GM12878 (cell line): ENCODE measurements at regions not wholly inside any gene's neighbourhood (a gene's known extent, or its start where the extent isn't known, plus 50 kb on each side); places are given as distances from the start of the nearest gene placed in this dataset.

Experiments used
- ATAC-seq: fragments of 200-7000 bp; cut with Tn5 transposase; 3 replicates; pipeline ENCODE4 v1.9.1; 2020; ENCODE audit warnings: mild to moderate bottlenecking, moderate library complexity
- BruUV-seq: library from RNA; stranded (reverse); fragments of 400-500 nt; replicated peaks from 2 replicates; lab custom pipeline; 2021; lab: Mats Ljungman, UMichigan
- CTCF ChIA-PET: fragments of 300-600 bp; sonication (Branson Sonifier 250); formaldehyde crosslinking; extraction: SDS; loops from one replicate; lab custom pipeline; 2021; ENCODE audit warnings: inconsistent platforms; lab: Yijun Ruan, JAX
- POLR2A ChIA-PET: fragments of 350-600 bp; formaldehyde crosslinking; extraction: SDS; loops from one replicate; lab custom pipeline; 2021; ENCODE audit warnings: inconsistent platforms; lab: Charles Lee
- RAD21 ChIA-PET: fragments of 300-600 bp; sonication (Branson Sonifier 250); formaldehyde crosslinking; loops from one replicate; lab custom pipeline; 2023; ENCODE audit warnings: antibody characterized with exemption; ENCODE audit not compliant: unreplicated experiment; lab: Charles Lee
- SMC1A ChIA-PET: fragments of 300-600 bp; sonication (Branson Sonifier 250); formaldehyde crosslinking; loops from one replicate; lab custom pipeline; 2023; ENCODE audit not compliant: unreplicated experiment, uncharacterized antibody; lab: Charles Lee
- DNase-seq: peaks from one replicate; pipeline ENCODE4 v3.0.0-alpha.2; 2011; ENCODE audit warnings: low read depth, low spot score
- FAIRE-seq: peaks from 3 replicates; lab custom pipeline; 2011; peaks lifted over from hg19 to GRCh38; lab: Jason Lieb, UNC
- H2AFZ ChIP-seq: 2 replicates; pipeline ENCODE4 v1.6.0; 2011; ENCODE audit warnings: low read depth, low read length, control low read depth; ENCODE audit not compliant: control insufficient read depth
- H3K27ac ChIP-seq: 2 replicates; pipeline ENCODE4 v1.5.1; 2011; ENCODE audit warnings: control low read depth; ENCODE audit not compliant: control insufficient read depth, insufficient read depth
- H3K27me3 ChIP-seq, 2 experiments: replicated peaks in 1 of 2; 2 replicates each; pipeline versions ENCODE4 v1.6.0 to v1.6.1; 2011; ENCODE audit warnings: low read length in 1 of 2; ENCODE audit not compliant: control insufficient read depth in 2 of 2, insufficient read depth in 2 of 2
- H3K36me3 ChIP-seq, 2 experiments: 2 replicates each; pipeline ENCODE4 v1.5.1; 2011; ENCODE audit warnings: low read length in 1 of 2; ENCODE audit not compliant: control insufficient read depth in 2 of 2, insufficient read depth in 2 of 2
- H3K4me1 ChIP-seq: 2 replicates; pipeline ENCODE4 v1.6.1; 2011; ENCODE audit warnings: mild to moderate bottlenecking, low read length, moderate library complexity, mixed read lengths; ENCODE audit not compliant: control insufficient read depth, insufficient read depth
- H3K4me2 ChIP-seq: 2 replicates; pipeline ENCODE4 v1.6.0; 2011; ENCODE audit warnings: control low read depth; ENCODE audit not compliant: control insufficient read depth, insufficient read depth
- H3K4me3 ChIP-seq: fragments of 200-600 bp; sonication (generic); 2 replicates; pipeline ENCODE4 v1.5.1; 2016
- H3K79me2 ChIP-seq: 2 replicates; pipeline ENCODE4 v1.6.0; 2011; ENCODE audit warnings: low read length; ENCODE audit not compliant: control insufficient read depth, insufficient read depth
- H3K9ac ChIP-seq: 2 replicates; pipeline ENCODE4 v1.8.0; 2011; ENCODE audit warnings: low read length, control low read depth, mixed read lengths; ENCODE audit not compliant: control insufficient read depth, insufficient read depth
- H3K9me3 ChIP-seq: replicated peaks from 3 replicates; pipeline ENCODE4 v1.5.1; 2011; ENCODE audit warnings: mild to moderate bottlenecking, low read length; ENCODE audit not compliant: control insufficient read depth, insufficient read depth
- H4K20me1 ChIP-seq: 2 replicates; pipeline ENCODE4 v1.6.0; 2011; ENCODE audit not compliant: control insufficient read depth, insufficient read depth
- BCL11A ChIP-seq: IDR thresholded peaks from 2 replicates; pipeline ENCODE4 v1.6.1; 2011; ENCODE audit warnings: low read depth, low read length
- CREM ChIP-seq: IDR thresholded peaks from 2 replicates; pipeline ENCODE4 v1.6.1; 2014; ENCODE audit warnings: antibody characterized with exemption, low read depth
- EGR1 ChIP-seq, 2 experiments: IDR thresholded peaks; 1 replicate in 1 of 2; 2 replicates in 1 of 2; pipeline ENCODE4 v1.6.1; 2011 to 2012; ENCODE audit warnings: low read depth in 2 of 2, low read length in 2 of 2, borderline replicate concordance in 1 of 2, mild to moderate bottlenecking in 1 of 2, moderate library complexity in 1 of 2
- HDAC2 ChIP-seq: fragments of 200-600 bp; sonication (generic); IDR thresholded peaks from 2 replicates; pipeline ENCODE4 v1.6.1; 2017
- IKZF1 ChIP-seq: fragments of 450-650 bp; conservative IDR thresholded peaks from 2 replicates; pipeline ENCODE4 v1.6.1; 2017; ENCODE audit warnings: antibody characterized with exemption, mild to moderate bottlenecking
- LARP7 ChIP-seq: fragments of 450-650 bp; IDR thresholded peaks from 2 replicates; pipeline ENCODE4 v1.6.1; 2017; ENCODE audit warnings: mild to moderate bottlenecking
- MYB ChIP-seq: fragments of 150-350 bp; IDR thresholded peaks from 2 replicates; pipeline ENCODE4 v1.6.1; 2014; ENCODE audit warnings: mild to moderate bottlenecking, low read depth, low read length, borderline replicate concordance
- NFYA ChIP-seq: IDR thresholded peaks from 2 replicates; pipeline ENCODE4 v1.6.1; 2011; ENCODE audit warnings: low read depth, mild to moderate bottlenecking, low read length, improper control_type of control experiment, borderline replicate concordance
- POLR2A ChIP-seq: IDR thresholded peaks from 2 replicates; pipeline ENCODE4 v1.6.1; 2011; ENCODE audit warnings: low read depth, mild to moderate bottlenecking, low read length
- SMAD5 ChIP-seq: IDR thresholded peaks from 2 replicates; pipeline ENCODE4 v1.6.1; 2016; ENCODE audit warnings: antibody characterized with exemption, low read depth
- SPI1 ChIP-seq: IDR thresholded peaks from 2 replicates; pipeline ENCODE4 v1.6.1; 2011; ENCODE audit warnings: low read depth, mild to moderate bottlenecking, low read length, moderate library complexity, borderline replicate concordance; ENCODE audit not compliant: insufficient read depth
- SREBF1 ChIP-seq: IDR thresholded peaks from 2 replicates; pipeline ENCODE4 v1.6.1; 2012; ENCODE audit warnings: mild to moderate bottlenecking, low read length
- SREBF2 ChIP-seq: IDR thresholded peaks from 2 replicates; pipeline ENCODE4 v1.6.1; 2012; ENCODE audit warnings: mild to moderate bottlenecking, low read length
- TCF3 ChIP-seq: IDR thresholded peaks from 2 replicates; pipeline ENCODE4 v1.6.1; 2012; ENCODE audit warnings: low read depth, mild to moderate bottlenecking, low read length, borderline replicate concordance; ENCODE audit not compliant: insufficient read depth
- ZNF274 ChIP-seq: IDR thresholded peaks from one replicate; pipeline ENCODE4 v1.8.0; 2011; ENCODE audit not compliant: insufficient read length, insufficient read depth
- ZNF384 ChIP-seq: IDR thresholded peaks from 2 replicates; pipeline ENCODE4 v1.6.1; 2012; ENCODE audit warnings: low read depth, mild to moderate bottlenecking, low read length, improper control_type of control experiment, borderline replicate concordance
- ZNF622 ChIP-seq: fragments of 450-650 bp; IDR thresholded peaks from 2 replicates; pipeline ENCODE4 v1.6.1; 2017; ENCODE audit warnings: mild to moderate bottlenecking, inconsistent platforms
- whole genome bisulfite sequencing: methylation state at CpG from one replicate; pipeline ENCODE4 v1.1.6; 2016; ENCODE audit warnings: low lambda C conversion rate; ENCODE audit not compliant: insufficient replicate concordance, insufficient coverage; ENCODE audit errors: missing lambda C conversion rate; 5-methylcytosine and 5-hydroxymethylcytosine counted together
- in situ Hi-C: fragments of 300-500 bp; cut with MboI; formaldehyde crosslinking; loops from 9 replicates; pipeline ENCODE4 v1.14.3; 2018; ENCODE audit warnings: mixed read lengths
- intact Hi-C: fragments of 100-400 bp; cut with micrococcal nuclease; formaldehyde crosslinking; loops from one replicate; pipeline ENCODE4 v1.14.2; 2022; ENCODE audit not compliant: unreplicated experiment
- TF ChIP-seq, protein P1 (sequence below): IDR thresholded peaks from 2 replicates; pipeline ENCODE4 v1.6.1; 2012; ENCODE audit warnings: low read length, inconsistent platforms
- TF ChIP-seq, protein P2 (sequence below): IDR thresholded peaks from 2 replicates; pipeline ENCODE4 v1.6.1; 2011; ENCODE audit warnings: borderline replicate concordance, low read depth, mild to moderate bottlenecking, moderate library complexity, mixed read lengths, low read length; ENCODE audit not compliant: insufficient read depth; ENCODE audit errors: extremely low read length
- TF ChIP-seq, protein P3 (sequence below): fragments of 450-650 bp; IDR thresholded peaks from 2 replicates; pipeline ENCODE4 v1.6.1; 2017; ENCODE audit warnings: antibody characterized with exemption, mild to moderate bottlenecking, moderate library complexity

DNA sequence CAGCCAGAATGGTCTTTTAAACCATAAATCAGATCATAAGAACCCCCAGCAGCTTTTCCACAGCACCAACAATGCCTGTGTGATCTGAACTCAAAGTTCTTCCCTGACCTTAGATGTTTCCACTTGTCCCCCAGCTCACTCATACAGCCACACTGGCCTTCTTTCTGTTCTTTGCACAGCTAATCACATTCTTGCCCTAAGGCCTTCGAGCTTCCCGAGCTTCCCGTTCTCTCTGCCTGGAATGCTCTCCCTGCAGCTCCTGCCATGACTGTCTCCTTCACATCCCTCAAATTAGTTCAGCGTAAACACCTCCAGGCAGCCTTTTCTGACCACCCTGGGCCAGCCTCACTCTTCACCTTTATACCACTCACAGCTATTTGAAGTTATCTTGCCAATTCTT lies 166.8 kb upstream of the NFE2L3 start (continued):
- TF ChIP-seq, protein P1, sequence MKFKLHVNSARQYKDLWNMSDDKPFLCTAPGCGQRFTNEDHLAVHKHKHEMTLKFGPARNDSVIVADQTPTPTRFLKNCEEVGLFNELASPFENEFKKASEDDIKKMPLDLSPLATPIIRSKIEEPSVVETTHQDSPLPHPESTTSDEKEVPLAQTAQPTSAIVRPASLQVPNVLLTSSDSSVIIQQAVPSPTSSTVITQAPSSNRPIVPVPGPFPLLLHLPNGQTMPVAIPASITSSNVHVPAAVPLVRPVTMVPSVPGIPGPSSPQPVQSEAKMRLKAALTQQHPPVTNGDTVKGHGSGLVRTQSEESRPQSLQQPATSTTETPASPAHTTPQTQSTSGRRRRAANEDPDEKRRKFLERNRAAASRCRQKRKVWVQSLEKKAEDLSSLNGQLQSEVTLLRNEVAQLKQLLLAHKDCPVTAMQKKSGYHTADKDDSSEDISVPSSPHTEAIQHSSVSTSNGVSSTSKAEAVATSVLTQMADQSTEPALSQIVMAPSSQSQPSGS, result no peak
- TF ChIP-seq, protein P2, sequence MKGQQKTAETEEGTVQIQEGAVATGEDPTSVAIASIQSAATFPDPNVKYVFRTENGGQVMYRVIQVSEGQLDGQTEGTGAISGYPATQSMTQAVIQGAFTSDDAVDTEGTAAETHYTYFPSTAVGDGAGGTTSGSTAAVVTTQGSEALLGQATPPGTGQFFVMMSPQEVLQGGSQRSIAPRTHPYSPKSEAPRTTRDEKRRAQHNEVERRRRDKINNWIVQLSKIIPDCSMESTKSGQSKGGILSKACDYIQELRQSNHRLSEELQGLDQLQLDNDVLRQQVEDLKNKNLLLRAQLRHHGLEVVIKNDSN, result no peak
- TF ChIP-seq EGR1 (IDR thresholded peaks at IDR 0.05; ENCODE audit: borderline replicate concordance in 1 of 2, low read depth in 2 of 2, low read length in 2 of 2) (no peak), ZNF622 (no peak), SPI1 (no peak), HDAC2 (no peak)
- TF ChIP-seq, protein P3, sequence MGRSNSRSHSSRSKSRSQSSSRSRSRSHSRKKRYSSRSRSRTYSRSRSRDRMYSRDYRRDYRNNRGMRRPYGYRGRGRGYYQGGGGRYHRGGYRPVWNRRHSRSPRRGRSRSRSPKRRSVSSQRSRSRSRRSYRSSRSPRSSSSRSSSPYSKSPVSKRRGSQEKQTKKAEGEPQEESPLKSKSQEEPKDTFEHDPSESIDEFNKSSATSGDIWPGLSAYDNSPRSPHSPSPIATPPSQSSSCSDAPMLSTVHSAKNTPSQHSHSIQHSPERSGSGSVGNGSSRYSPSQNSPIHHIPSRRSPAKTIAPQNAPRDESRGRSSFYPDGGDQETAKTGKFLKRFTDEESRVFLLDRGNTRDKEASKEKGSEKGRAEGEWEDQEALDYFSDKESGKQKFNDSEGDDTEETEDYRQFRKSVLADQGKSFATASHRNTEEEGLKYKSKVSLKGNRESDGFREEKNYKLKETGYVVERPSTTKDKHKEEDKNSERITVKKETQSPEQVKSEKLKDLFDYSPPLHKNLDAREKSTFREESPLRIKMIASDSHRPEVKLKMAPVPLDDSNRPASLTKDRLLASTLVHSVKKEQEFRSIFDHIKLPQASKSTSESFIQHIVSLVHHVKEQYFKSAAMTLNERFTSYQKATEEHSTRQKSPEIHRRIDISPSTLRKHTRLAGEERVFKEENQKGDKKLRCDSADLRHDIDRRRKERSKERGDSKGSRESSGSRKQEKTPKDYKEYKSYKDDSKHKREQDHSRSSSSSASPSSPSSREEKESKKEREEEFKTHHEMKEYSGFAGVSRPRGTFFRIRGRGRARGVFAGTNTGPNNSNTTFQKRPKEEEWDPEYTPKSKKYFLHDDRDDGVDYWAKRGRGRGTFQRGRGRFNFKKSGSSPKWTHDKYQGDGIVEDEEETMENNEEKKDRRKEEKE, result no peak

DNA sequence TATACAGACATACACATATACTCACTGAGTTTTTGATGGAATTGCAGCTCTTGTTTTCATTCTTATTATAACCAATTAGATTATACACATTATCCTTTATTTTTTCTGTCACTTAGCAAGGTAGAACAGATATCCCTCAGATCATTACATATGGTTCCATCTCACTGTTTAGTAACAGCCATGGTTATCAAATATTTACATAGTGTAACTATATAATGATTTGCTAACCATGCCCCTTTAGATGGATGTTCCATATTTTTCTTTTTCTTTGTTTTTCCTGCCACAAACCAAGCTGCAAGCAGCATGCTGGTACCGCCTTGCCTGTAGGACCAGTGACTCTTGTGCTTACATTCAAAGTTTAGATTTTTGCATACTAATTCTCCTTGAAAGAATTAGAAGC lies 163.4 kb upstream of the NFE2L3 start:
- in situ Hi-C loops, result no loop called here
- H3K4me2 ChIP-seq, result no peak overlapping the region
- no TSS peak for BruUV-seq
- ChIA-PET CTCF (interaction anchor here (0.6 to 1.2 kb wide), 2 partner anchors 92 to 94 kb away, joined by 3 to 4 read pairs; no protein-coding TSS in a partner anchor), SMC1A (interaction anchor here (1.0 to 1.9 kb wide), 7 partner anchors 12 to 96 kb away, joined by 3 to 8 read pairs (median 3); no protein-coding TSS in a partner anchor), RAD21 (interaction anchor here (1.3 kb wide), 1 partner anchor 11 kb away, joined by 3 read pairs; no protein-coding TSS in a partner anchor), POLR2A (no interaction called here)
- H3K9me3 ChIP-seq, result no peaks in the 10 kb centered on the region
- no peak for TF ChIP-seq SMAD5
- no peak for TF ChIP-seq ZNF274
- no peak for TF ChIP-seq SREBF1
- TF ChIP-seq CREM, result no peak
- TF ChIP-seq TCF3, result no peak
- TF ChIP-seq BCL11A, result no peak
- no peak for TF ChIP-seq NFYA
- TF ChIP-seq MYB, result no peak
- TF ChIP-seq POLR2A, result no peak
- no peak for TF ChIP-seq ZNF384
- TF ChIP-seq IKZF1, result no peak
- TF ChIP-seq SREBF2, result no peak
- no peak for TF ChIP-seq LARP7
- H3K9ac ChIP-seq, result no peak overlapping the region
- no peaks in the 10 kb centered on the region for H3K79me2 ChIP-seq
- DNase-seq, result no peak
- no peaks in the 10 kb centered on the region; a peak in 1 of 4 replicates for H3K27me3 ChIP-seq
- H2AFZ ChIP-seq, result no peak overlapping the region
- H3K4me3 ChIP-seq, result no peak overlapping the region
- H4K20me1 ChIP-seq, result no peaks in the 10 kb centered on the region
- intact Hi-C loops, result no loop called here
- H3K36me3 ChIP-seq, result no peaks in the 10 kb centered on the region
- 41% methylated on average over 1 of the region's 1 CpG for WGBS
- no peak for FAIRE-seq
- ATAC-seq, result no peak
- no peaks in the 10 kb centered on the region for H3K4me1 ChIP-seq
- H3K27ac ChIP-seq, result no peak overlapping the region
